Tibial nerve (tissue), 3 donors: ENCODE measurements at regions not wholly inside any gene's neighbourhood (a gene's known extent, or its start where the extent isn't known, plus 50 kb on each side); places are given as distances from the start of the nearest gene placed in this dataset.
"Not testable (repeated sequence)": the region's sequence is repeated elsewhere in the genome, so short reads cannot be mapped to it uniquely, and the experiment has no call there.

Experiments used
- CTCF ChIP-seq, 5 experiments: fragments of 200-600 bp in 3 of 5; fragments of 450-650 bp in 2 of 5; sonication (generic) in 3 of 5; IDR thresholded peaks; one replicate each; pipeline ENCODE4 v1.5.1; 2016 to 2019; ENCODE audit warnings: antibody characterized with exemption in 5 of 5, mild to moderate bottlenecking in 3 of 5, moderate library complexity in 2 of 5
- POLR2A ChIP-seq, 2 donors: fragments of 450-650 bp; IDR thresholded peaks; one replicate each; pipeline ENCODE4 v1.6.1; 2017; ENCODE audit warnings: antibody characterized with exemption in 2 of 2, mild to moderate bottlenecking in 2 of 2, moderate library complexity in 2 of 2

GRCh38 chr7:76898807-76899206 lies 133.4 kb downstream of the SPDYE17 start:
- not testable (repeated sequence) for TF ChIP-seq CTCF, POLR2A (IDR thresholded peaks at IDR 0.05)
